ENCODE measurements at regions not wholly inside any gene's neighbourhood (a gene's known extent, or its start where the extent isn't known, plus 50 kb on each side); places are given as distances from the start of the nearest gene placed in this dataset.

DNA sequence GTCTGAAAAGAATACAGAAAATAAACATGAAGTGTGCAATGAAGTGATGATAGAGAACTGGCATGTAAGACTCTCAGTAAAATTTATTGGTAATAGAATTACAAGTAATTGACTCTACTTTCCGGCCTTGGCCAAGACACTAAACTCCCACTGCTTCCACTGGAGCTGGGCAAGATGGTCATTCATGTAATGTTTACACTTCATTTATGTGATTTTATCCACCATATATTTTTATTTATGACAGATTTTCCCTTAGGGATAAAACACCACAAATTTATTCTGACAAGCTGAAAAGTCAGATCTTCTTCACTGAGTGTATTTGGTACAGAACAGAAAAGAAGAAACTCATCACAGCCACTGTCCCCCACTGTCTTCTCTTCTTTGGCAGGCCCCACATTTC is 191.9 kb downstream of the SLC39A8 start:
- Mint-ChIP-seq H3K27me3 (ENCODE audit: low read depth, poor library complexity) (no peaks in the 10 kb centered on the region), H3K36me3 (ENCODE audit: low read depth) (no peaks in the 10 kb centered on the region), H3K27ac (peak overlapping the region; percentile 71), H3K4me1 (peaks cover 12% of the 10 kb centered on the region), H3K9me3 (no peaks in the 10 kb centered on the region), H3K4me3 (no peak overlapping the region)
- TF ChIP-seq, protein P1, sequence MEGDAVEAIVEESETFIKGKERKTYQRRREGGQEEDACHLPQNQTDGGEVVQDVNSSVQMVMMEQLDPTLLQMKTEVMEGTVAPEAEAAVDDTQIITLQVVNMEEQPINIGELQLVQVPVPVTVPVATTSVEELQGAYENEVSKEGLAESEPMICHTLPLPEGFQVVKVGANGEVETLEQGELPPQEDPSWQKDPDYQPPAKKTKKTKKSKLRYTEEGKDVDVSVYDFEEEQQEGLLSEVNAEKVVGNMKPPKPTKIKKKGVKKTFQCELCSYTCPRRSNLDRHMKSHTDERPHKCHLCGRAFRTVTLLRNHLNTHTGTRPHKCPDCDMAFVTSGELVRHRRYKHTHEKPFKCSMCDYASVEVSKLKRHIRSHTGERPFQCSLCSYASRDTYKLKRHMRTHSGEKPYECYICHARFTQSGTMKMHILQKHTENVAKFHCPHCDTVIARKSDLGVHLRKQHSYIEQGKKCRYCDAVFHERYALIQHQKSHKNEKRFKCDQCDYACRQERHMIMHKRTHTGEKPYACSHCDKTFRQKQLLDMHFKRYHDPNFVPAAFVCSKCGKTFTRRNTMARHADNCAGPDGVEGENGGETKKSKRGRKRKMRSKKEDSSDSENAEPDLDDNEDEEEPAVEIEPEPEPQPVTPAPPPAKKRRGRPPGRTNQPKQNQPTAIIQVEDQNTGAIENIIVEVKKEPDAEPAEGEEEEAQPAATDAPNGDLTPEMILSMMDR (IDR thresholded peaks at IDR 0.05), result no peak
- no peak for DNase-seq

DNA sequence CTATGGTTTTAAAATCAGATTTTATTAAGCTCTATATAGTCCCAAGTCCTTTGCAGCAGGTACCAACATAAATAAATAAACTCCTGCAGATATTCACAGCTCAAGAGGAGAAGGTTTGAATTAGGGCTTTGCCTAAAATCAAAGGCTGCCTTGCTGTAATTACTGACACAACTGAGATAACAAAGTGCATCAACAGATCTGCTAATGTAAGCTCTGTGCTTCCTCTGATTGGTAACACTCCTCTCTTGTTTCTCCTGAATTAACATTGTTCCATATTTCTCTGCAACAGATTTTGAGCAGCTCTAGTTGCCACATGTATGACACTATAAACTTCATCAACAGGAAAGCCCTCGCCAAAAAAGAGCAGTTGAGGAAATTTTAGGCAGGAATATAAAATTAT is 193.6 kb downstream of the SLC39A8 start:
- H3K27ac Mint-ChIP-seq, result no peak overlapping the region

GRCh38 chr4:102143433-102143832 is 201.8 kb downstream of the SLC39A8 start:
- TF ChIP-seq, protein P1 (IDR thresholded peaks at IDR 0.05), result no peak
- no peak overlapping the region for H3K27ac Mint-ChIP-seq
- H3K4me3 Mint-ChIP-seq, result no peak overlapping the region

More for the DNA sequence above, 193.6 kb downstream of the SLC39A8 start:
- Mint-ChIP-seq H3K4me1 (peaks cover 5% of the 10 kb centered on the region), H3K4me3 (no peak overlapping the region), H3K27me3 (ENCODE audit: low read depth, poor library complexity) (no peaks in the 10 kb centered on the region), H3K36me3 (ENCODE audit: low read depth) (no peaks in the 10 kb centered on the region), H3K9me3 (no peaks in the 10 kb centered on the region)
- DNase-seq, result no peak
- TF ChIP-seq, protein P1 (IDR thresholded peaks at IDR 0.05), result no peak

DNA sequence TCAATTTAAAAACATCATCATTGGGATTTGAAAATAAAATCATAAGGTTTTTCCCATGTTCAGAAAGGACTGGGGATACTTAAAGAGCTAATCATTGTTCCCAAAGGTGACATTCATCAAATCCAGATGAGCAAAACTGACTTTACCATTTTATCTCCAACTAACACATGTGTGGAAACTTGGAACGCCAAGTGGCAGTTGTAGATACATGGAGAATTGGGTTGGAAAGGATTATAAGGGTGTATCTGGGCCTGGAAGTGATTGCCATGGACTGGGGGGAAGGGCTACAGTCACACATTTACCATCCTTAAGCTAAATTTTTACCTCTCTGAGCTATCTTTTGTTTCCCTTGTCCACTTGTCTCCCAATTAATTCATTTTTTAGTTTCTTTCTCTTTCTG is 203.4 kb downstream of the SLC39A8 start:
- no peaks in the 10 kb centered on the region for H3K9me3 Mint-ChIP-seq
- no peaks in the 10 kb centered on the region for H3K4me1 Mint-ChIP-seq
- no peak overlapping the region for H3K27ac Mint-ChIP-seq
- H3K27me3 Mint-ChIP-seq (ENCODE audit: low read depth, poor library complexity), result peaks cover 11% of the 10 kb centered on the region
- H3K4me3 Mint-ChIP-seq, result no peak overlapping the region
- no peak for DNase-seq
- TF ChIP-seq, protein P1 (IDR thresholded peaks at IDR 0.05), result no peak
- no peaks in the 10 kb centered on the region for H3K36me3 Mint-ChIP-seq (ENCODE audit: low read depth)

More at GRCh38 chr4:102143433-102143832, 201.8 kb downstream of the SLC39A8 start:
- Mint-ChIP-seq H3K9me3 (no peaks in the 10 kb centered on the region), H3K36me3 (ENCODE audit: low read depth) (no peaks in the 10 kb centered on the region), H3K4me1 (no peaks in the 10 kb centered on the region), H3K27me3 (ENCODE audit: low read depth, poor library complexity) (peaks cover 11% of the 10 kb centered on the region)
- no peak for DNase-seq

DNA sequence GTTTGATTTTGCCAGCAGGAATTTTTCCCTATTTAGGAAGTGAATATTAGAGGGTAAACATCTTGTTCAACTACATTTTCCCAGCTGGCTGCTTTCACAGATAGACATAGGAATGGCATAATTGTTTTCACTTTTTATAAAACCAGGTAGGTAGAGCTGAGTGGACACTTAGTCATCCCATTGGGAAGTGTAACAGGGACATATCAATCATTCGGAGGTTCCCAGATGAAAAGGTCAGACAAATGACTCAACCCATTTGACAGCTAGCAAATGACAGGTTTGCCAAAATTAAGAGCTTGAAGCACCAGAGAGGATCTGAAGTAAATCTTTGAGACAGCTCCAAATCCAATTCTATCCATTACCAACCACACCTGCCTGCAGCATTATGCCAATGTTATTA is 205.3 kb downstream of the SLC39A8 start:
- no peak for DNase-seq
- no peaks in the 10 kb centered on the region for H3K36me3 Mint-ChIP-seq (ENCODE audit: low read depth)
- no peak overlapping the region for H3K4me3 Mint-ChIP-seq
- peaks cover 9% of the 10 kb centered on the region for H3K27me3 Mint-ChIP-seq (ENCODE audit: low read depth, poor library complexity)
- H3K4me1 Mint-ChIP-seq, result no peaks in the 10 kb centered on the region
- TF ChIP-seq, protein P1 (IDR thresholded peaks at IDR 0.05), result no peak
- H3K27ac Mint-ChIP-seq, result no peak overlapping the region
- no peaks in the 10 kb centered on the region for H3K9me3 Mint-ChIP-seq

DNA sequence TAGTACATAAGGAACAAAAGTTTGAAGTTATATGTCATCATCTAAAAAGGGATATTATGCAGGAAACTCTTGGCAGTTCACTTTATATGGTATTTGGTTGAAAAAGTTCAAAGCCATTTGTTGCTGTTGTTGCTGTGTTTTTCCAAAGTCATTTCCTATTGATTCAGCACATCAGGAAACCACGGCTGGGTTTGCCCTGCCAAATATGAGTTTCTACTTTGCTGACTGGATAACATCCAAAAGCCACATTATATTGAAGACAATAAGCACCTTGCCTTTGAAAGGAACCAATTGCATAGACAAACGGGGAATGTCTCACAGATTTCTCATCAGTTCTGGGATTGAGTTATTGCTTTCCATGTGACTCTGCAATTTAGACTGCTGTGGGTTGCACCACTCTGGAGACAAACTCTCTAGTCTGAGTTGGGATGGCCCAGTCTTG is 206.1 kb downstream of the SLC39A8 start:
- Mint-ChIP-seq H3K27me3 (ENCODE audit: low read depth, poor library complexity) (peaks cover 9% of the 10 kb centered on the region), H3K27ac (no peak overlapping the region), H3K36me3 (ENCODE audit: low read depth) (no peaks in the 10 kb centered on the region), H3K9me3 (no peaks in the 10 kb centered on the region), H3K4me3 (no peak overlapping the region), H3K4me1 (no peaks in the 10 kb centered on the region)
- no peak for DNase-seq
- TF ChIP-seq, protein P1 (IDR thresholded peaks at IDR 0.05), result no peak

Data from nephron progenitor cell (in vitro differentiated cells).